ENCODE measurements at regions not wholly inside any gene's neighbourhood (a gene's known extent, or its start where the extent isn't known, plus 50 kb on each side); places are given as distances from the start of the nearest gene placed in this dataset.

DNA sequence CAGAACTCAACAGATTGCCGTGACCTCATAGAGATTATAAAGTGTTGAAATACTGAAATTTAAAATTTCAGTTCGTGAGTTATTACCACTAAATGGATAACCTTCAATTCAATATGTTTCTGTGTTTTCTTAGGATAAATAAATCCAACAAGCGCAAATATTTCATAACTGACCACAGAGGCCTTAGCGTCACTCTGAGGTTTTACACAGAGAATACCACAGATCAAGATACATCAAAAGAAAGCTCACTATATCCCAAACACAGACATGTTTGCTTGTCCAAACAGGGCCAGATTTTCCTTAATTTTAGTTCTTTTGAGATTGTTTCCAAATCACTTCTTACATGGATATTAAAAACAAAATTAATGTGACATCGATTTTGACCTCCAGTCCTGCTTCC is 235.8 kb downstream of the EFNB2 start:
- DNase-seq (ENCODE audit: low spot score) = no peak

DNA sequence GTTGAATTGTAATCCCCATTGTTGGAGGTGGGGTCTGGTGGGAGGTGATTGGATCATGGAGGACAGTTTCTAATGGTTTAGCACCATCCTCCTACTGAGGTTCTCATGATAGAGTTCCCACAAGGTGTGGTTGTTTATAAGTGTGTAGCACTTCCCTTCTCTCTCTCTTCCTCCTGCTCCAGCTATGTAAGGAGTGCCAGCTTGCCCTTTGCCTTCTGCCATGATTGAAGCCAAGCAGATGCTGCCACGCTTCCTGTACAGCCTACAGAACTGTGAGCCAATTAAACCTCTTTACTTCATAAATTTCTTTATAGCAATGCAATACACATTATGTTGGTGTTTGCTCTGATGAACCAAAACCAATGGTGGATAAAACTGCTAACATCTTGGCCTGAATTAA is 238.2 kb downstream of the EFNB2 start:
- DNase-seq (ENCODE audit: low spot score) = no peak

DNA sequence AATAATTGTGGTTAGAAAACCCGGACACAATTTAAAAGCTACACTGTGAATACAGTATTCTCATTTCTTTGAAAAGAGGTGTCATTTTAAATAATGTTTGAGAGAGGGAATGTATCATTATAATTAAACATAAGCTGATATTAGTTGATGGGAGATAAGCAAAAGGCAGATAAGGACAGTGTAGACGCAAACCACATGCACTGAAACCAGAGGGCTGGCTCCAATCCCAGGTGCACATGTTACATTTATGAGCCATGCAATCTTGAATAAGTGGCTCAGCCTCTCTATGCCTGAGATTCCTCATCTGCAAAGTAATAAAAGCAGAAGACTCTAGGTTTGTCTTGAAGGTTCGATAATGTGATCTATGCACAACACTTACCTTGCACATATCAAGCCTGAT is 238.7 kb downstream of the EFNB2 start:
- no peak for DNase-seq (ENCODE audit: low spot score)

DNA sequence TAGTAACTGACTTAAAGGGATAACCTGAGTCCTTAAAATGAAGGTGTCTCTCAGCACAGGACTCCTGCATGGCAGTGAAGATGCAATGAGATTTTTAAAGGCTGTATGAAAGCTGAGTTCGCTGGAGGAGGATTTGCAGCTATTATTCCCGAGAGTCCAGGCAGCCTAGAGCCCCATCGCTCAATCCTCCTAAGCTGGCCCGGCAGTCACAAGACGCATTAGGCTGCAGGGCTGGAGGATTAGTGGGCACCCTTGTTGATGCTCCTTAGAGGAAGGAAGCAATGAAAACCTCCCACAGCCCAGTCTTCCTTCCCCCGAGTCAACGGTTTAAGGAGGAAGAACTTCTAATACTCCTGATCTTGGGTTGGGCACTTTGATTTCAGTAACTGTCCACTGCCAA is 239.5 kb downstream of the EFNB2 start:
- DNase-seq (ENCODE audit: low spot score) = no peak

DNA sequence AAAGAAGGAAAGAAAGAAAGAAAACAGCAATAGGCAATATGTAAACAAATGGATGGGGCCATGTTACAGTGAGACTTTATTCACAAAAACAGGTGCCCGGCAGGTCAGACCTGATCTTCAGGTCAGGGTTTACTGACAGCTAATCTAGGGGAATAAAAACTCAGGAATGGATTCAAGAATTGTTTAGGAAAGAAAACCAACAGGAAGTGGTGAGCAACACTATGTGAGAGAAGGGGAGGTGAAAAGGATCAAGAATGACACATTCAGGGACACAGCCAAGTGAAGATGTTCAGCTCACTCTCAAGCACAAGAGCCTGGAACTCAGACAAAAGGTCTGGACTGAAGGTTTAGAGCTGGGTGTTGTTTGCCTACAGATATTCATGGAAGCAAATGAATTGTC is 244.5 kb downstream of the EFNB2 start:
- DNase-seq (ENCODE audit: low spot score) = no peak

DNA sequence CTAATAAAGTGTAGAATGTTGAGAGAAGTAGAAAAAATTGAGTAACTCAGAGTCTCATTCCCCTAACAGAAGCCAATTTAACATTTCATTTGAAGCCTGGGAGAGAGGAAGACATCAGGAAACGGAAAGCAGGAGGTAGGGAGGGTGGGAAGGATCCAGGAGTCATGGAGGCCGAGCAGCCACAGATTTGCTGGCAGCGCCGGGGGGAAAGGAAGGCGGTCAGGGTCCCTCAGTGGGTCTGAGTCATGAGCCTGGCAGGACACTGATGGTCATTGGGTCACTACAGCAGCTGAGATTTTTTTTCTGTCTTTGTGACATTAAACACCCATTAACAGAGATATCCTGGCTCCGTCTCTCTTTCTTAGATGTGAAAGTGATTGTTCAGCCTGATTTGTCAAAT is 248.1 kb downstream of the EFNB2 start:
- DNase-seq (ENCODE audit: low spot score) = no peak

DNA sequence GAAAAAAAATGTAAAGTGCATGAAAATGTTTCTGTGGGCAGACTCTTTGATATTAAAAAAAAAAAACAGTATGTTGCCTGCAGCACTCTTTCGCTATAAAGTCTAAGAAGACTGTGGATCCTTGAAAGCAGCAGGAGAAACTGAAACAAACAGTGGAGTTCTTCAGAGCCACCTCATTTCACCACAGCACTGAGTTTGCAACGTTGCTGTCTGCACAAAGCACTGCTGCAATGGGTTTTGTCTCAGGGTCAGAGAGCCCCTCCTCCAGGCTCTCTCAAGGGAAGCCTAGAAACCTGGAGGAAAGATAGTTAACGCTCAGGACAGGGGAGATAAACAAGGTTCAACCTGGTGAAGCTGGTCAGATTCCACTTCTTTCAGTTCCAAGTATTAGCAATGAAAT is 248.7 kb downstream of the EFNB2 start:
- no peak for DNase-seq (ENCODE audit: low spot score)

DNA sequence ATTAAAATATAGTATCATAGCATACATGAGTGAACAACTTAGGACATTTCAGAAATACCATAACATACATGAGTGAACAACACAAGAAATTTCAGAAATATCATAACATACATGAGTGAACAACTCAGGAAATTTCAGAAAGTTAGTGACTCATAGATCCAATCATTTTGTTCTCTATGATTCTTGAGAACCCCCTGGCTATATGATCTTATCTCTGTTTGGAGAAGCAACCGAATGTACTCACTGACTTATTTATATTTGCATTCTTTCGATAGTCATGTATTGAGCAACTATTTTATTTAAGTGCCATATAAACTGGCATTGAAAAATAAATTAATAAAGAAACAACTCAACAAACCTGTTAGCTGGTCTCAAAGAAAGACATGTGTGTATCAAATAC is 251.1 kb downstream of the EFNB2 start:
- no peak for DNase-seq (ENCODE audit: low spot score)

- DNase-seq (ENCODE audit: low spot score) = no peak
Observed at GRCh38 chr13:106281426-106281825, 254.0 kb downstream of the EFNB2 start.

GRCh38 chr13:106277484-106278154 is 257.8 kb downstream of the EFNB2 start:
- DNase-seq (ENCODE audit: low spot score) = no peak

- no peak for DNase-seq (ENCODE audit: low spot score)
Observed at GRCh38 chr13:106276876-106277275, 258.6 kb downstream of the EFNB2 start.

DNA sequence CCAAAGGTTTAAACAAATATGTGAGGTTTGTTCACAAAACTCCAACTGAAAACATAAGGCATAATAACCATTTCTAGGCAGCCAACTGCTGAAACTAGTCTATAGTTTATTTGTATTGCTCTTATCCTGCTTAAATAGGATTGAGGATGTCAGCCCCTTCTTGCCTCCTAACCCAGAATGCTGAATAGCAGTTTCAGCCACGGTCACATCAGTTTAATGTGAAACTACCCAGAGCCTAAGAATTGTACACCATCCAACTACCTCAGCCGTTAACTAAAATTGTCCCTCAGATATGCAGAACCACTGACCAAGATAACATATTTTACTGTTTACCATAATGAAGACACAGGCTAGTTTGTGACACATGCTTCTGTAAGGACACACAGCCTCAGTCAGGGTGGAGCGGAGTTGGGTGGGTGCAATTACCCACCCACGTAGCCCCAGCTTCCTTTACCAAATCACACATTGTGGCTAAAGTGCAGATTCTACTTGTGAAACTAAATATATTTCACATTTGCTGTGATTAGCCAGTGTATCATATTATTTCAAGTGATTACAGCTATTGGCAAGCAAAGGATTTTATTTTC is 259.9 kb downstream of the EFNB2 start:
- no peak for DNase-seq (ENCODE audit: low spot score)

DNA sequence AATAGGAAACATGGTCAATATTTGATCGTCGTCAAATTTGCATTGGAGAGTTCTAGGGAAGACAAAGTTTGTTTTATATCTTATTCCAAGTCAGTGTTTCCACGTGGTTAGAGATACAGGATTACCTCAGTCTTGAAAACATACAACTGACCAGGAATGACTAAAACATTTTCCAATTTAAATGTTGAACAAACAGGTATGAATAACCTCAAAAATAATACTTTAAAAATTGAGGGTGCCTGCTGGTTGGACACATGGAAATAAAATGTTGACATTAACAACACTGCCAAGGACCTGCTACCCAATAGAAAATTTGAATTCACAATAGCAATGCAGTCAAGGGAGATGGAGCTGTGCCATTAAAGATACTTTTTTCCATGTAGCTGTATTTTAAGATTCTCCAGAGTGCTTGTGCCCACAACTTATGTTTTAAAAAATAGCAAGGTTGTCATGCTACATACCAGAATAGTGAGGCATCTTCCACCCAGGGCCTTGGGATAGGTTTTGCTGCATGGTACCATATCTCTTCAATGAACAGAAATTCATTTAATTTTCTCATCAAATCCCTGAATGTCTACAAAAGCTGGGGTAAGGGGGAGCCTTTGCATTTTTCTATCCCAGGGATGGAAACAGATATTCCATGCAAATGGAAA is 260.8 kb downstream of the EFNB2 start:
- DNase-seq (ENCODE audit: low spot score) = no peak

DNA sequence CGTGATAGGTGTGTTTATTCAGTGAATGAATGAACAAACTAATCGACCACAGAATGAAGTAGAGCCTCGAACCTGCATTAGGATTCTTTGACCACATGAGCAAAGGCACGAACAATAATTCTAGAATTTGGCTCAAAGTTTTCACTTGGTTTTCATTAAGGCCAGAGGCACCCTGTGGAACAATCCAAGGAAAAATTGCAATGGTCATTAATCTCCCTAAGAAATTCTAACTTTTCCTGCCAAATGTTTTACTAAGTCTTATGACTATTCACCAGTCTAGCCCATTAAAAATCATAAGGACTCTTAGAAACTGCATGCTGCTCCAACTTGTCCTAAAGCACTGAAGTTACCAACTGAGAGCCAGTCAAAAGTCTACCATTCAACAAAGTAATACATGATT is 271.7 kb downstream of the EFNB2 start:
- DNase-seq (ENCODE audit: low spot score) = no peak

DNA sequence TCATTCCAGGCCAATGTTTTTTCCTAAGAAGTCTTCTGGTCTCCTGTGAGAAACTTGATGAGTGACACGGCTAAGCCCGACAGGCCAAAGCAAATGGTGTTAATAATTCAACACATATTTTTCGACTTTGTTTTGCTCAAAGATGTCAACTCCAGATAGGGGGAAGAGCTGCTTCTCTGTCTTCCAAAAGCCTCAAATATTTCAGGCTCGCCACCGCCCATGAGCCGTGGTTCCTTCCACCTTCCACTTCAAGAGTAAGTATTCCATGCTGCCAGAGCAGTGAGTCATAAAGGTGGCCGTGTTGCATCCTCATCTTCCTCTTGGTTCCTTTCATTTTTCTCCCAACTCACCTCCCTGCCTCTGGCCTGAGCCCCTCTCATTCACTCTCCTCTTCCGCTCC is 272.6 kb downstream of the EFNB2 start:
- DNase-seq (ENCODE audit: low spot score) = no peak

DNA sequence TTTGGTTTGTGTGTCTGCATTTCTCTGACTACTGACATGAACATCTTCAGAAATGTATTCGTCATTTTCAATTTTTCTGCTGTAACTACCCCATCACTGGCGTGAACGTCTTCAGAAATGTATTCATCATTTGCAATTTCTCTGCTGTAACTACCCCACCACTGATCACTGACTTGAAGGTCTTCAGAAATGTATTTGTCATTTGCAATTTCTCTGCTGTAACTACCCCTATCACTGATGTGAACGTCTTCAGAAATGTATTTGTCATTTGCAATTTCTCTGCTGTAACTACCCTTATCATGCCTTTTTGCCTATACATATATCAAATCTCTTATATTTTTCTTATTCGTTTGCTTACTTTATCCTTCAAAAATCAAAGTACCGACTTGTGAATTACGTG is 274.0 kb downstream of the EFNB2 start:
- DNase-seq (ENCODE audit: low spot score) = no peak

- DNase-seq (ENCODE audit: low spot score) = no peak
Observed at GRCh38 chr13:106260352-106260751, 275.1 kb downstream of the EFNB2 start.

DNA sequence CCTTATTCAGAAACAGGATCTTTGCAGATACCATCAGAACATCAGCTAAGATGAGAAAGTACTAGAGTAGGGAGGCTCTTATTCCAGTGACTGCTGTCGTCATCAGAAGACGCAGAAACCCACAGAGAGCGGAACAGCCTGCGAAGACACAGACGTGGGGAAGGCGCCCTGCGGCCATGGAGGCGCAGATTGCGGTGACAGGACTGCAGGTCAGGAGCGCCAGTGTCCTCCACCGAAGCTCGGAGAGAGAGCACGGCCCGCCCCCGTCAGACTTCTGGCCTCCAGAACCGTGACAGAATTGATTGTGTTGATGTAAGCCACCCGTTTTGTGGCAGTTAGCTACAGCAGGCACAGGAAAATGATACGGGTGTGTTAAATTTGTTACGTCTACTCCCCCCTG is 275.5 kb downstream of the EFNB2 start:
- DNase-seq (ENCODE audit: low spot score) = no peak

DNA sequence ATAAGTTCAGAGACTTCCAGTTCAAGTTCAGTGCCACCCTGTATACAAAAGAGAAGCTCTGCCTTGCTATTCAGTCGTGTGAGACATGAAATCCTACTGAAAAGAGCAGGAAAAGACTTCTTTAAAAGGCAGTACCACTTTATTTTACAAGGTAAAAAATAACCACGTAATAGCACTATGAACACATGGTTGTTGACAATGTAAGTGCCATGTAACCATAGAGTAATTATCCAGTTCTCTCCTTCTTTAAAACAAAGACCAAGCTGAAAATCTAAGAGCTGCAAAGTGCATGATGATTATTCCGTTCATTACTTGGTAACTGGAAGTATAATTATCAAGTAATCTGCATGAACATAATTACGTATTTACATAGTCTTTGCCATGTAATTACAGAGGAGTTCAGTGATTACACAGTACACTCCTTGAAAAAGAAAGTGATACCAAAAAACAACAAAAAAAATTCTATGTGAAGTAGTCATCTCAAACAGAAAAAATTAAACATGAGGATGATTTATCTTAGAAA is 288.7 kb downstream of the EFNB2 start:
- DNase-seq (ENCODE audit: low spot score) = no peak

DNA sequence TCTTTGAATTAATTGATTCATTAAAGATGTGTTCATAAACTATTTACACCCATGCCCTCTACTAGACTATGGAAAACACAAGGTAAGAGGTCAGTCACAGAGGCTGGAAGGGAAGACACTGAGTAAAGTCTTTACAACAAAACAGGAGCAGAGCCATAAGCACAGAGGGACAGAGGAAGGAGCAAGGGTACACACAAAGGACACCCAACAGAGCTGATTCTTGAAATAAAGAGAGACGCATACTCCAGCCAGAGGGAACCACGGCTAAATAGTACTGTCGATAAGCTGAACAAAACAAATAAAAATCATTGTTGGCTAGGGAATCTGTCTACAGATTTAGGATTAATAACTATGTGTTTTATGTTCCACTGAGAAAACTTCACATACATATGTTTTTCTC is 289.2 kb downstream of the EFNB2 start:
- DNase-seq (ENCODE audit: low spot score) = no peak

DNA sequence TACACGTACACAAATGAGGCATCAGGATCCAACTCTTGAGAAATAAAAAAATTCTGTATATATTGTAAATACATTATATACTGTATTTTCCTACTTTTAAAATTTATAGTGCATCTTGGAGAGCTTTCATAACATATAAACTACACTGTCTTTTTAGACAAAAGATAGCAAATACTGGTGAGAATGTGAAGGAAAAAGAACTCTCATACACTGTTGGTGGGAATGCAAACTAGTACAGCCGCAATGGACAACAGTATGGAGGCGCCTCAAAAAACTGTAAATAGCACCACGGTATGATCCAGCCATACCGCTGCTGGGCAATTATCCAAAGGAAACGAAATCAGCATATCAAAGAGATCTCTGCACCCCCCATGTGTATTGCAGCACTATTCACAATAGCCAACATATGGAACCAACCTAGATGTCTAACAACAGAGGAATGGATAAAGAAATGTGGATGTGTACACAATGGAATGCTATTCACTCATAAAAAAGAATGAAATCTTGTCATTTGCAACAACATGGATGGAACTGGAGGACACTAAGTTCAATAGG is 292.4 kb downstream of the EFNB2 start:
- no peak for DNase-seq (ENCODE audit: low spot score)

DNA sequence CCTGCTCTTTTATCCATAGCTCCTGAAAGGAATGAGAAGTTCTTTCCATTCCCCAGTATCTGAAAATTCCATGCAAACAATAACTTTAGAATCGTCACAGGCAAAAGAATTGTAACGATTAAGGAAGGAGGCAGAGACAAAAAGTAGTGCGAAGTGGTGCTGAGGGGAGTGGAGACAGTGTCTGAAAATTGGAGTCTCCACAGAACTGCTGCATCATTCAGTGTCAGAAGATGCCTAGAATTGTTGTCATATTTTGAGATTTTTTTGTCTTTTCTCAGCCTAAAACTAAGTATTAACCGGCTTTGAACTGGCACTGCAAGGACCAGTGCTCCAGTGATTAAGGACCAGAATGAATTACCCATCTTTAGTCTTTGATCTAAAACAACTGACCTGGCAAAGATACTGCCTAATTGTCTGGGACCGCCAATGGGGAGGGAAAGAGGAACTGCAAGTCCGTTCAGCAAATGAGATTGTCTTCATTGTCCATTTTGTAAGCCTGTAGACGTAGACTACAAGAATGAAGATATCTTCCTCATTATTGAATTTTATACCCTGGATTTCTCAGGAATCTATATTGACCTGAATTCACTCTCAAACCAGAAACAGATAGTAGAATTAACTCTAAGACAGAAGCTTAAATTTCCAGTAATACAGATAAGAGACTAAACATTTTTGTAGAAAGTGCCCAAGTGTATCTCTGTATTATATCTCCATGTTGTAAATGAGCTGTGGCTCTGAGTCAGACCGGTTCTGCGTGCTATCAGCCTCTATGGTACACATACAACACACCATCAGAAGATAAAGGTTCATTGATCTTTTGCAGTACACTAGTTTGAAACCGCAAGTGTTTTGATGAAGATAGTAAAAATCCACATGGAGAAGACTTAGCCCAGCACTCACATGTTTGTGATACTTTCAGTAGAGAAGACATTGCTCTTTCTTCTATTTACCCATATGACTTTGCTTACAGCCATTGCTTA is 293.2 kb downstream of the EFNB2 start:
- DNase-seq (ENCODE audit: low spot score) = no peak
